ENCODE measurements at regions not wholly inside any gene's neighbourhood (a gene's known extent, or its start where the extent isn't known, plus 50 kb on each side); places are given as distances from the start of the nearest gene placed in this dataset.
"Not testable (repeated sequence)": the region's sequence is repeated elsewhere in the genome, so short reads cannot be mapped to it uniquely, and the experiment has no call there.

DNA sequence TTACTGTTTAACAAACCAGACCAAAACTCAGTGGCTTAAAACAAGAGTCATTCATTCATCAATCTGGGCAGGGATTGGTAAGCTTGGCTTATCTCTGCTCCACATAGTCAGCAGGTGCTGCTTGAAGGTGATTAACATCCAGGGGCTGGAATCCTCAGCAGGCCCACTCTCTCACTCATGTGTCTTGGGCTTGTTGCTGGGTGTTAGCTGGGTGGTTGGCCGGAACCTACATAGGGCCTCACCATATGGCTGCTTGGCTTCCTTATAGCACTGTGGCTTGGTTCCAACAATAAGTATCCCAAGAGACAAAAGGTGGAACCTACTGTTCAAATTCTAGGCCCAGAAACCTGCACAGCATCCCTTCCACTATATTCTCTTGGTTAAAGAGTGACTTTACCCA lies 125.0 kb downstream of the RASGEF1B start:
- Histone ChIP-seq H3K27ac (no peak overlapping the region), H3K4me3 (no peak overlapping the region)
- no peak for DNase-seq (ENCODE audit: low spot score)
- TF ChIP-seq, protein P1, sequence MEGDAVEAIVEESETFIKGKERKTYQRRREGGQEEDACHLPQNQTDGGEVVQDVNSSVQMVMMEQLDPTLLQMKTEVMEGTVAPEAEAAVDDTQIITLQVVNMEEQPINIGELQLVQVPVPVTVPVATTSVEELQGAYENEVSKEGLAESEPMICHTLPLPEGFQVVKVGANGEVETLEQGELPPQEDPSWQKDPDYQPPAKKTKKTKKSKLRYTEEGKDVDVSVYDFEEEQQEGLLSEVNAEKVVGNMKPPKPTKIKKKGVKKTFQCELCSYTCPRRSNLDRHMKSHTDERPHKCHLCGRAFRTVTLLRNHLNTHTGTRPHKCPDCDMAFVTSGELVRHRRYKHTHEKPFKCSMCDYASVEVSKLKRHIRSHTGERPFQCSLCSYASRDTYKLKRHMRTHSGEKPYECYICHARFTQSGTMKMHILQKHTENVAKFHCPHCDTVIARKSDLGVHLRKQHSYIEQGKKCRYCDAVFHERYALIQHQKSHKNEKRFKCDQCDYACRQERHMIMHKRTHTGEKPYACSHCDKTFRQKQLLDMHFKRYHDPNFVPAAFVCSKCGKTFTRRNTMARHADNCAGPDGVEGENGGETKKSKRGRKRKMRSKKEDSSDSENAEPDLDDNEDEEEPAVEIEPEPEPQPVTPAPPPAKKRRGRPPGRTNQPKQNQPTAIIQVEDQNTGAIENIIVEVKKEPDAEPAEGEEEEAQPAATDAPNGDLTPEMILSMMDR (IDR thresholded peaks at IDR 0.05), result no peak

- H3K27ac ChIP-seq, result no peak overlapping the region
- no peak for DNase-seq (ENCODE audit: low spot score)
- TF ChIP-seq, protein P1 (IDR thresholded peaks at IDR 0.05), result no peak
- no peak overlapping the region for H3K4me3 ChIP-seq
Observed at GRCh38 chr4:81343536-81343935, 128.2 kb downstream of the RASGEF1B start.

DNA sequence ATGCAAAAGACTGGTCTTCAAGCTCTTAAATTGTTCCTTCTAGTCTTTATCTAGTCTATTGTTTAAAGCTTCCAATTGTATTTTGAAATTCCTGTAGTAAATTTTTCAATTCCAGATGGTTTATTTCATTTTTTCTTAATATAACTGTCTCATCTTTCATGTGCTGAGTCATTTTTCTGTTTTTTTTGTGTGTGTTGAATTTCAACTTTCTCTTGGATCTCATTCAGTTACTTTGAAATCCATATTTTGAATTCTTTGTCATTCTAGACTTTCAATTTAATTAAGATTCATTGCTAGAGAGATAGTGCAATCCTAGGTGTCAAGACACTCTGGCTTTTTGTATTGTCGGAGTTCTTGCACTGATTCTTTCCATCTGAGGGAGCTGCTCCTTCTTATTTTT lies 128.0 kb upstream of the PRKG2 start:
- Histone ChIP-seq H3K27ac (no peak overlapping the region), H3K4me3 (no peak overlapping the region)
- no peak for DNase-seq (ENCODE audit: low spot score)
- TF ChIP-seq, protein P1 (IDR thresholded peaks at IDR 0.05), result no peak

DNA sequence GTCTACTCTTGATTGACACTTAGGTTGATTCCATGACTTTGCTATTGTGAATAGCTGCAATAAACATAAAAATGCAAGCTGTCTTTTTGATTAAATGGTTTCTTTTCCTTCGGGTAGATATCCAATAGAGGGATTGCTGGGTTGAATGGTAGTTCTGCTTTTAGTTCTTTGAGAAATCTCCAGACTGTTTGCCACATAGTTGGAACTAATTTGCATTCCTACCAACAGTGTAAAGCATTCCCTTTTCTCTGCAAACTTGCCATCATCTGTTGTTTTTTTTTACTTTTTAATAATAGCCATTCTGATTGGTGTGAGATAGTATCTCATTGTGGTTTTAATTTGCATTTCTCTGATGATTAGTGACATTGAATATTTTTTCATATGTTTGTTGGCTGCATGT lies 122.2 kb upstream of the PRKG2 start:
- TF ChIP-seq, protein P1 (IDR thresholded peaks at IDR 0.05), result no peak
- no peak overlapping the region for H3K4me3 ChIP-seq
- H3K27ac ChIP-seq, result no peak overlapping the region
- DNase-seq (ENCODE audit: low spot score), result no peak

DNA sequence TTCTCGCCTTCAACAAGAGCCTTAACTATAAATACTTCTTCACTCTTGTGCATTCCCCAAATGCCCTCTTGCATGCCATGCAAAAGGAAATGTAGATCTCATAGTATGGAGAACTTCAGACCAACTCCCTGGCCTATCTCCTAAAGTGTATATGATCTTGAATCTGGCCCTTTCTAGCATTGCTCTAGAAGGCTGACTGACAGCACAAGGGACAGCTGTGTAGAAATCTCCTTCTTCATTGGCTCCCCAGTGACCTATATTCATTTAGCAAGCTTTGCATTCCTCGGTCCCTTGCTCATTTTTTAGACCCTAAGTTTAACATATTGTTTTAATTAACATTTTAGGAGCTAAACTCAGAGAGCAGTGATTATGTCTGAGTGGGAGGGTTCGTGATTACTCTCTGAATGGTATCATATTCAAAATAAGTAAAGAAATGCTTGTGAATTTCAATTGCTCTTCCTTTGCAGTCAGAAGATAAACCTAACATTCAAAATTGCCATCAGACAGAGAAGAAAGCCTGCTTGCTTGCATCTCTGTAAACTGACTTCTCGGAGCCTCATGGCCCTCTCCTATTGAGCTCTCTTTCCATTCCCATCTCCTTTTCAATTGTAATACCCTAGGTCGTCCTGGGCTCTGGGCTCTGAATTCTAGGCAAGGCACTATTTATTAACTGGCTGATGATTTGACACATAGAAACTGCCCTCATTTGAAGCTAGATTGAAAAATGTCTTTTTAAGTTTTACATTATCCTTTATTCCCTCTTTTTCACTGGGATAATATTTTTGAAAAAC lies 120.3 kb upstream of the PRKG2 start:
- no peak for DNase-seq (ENCODE audit: low spot score)
- Histone ChIP-seq H3K4me3 (no peak overlapping the region), H3K27ac (no peak overlapping the region)
- TF ChIP-seq, protein P1 (IDR thresholded peaks at IDR 0.05), result no peak

DNA sequence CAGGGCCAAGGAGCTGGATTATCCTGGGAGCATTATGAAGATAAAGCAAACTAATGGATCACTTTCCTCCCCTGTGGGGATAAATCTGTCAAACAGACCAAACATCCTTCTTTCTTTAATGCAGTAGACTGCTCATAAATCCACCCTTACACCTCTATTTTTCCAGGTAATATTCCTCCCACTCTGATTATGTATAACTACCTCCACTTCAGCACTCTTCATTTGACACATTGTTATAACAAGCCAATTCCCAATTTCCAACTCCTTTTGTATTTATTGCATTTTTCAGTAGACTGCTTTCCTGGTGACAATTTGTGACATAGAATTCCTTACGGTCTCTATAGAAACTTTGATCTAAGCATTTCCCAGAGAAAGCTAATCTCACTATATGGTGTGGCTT lies 115.0 kb upstream of the PRKG2 start:
- TF ChIP-seq, protein P1 (IDR thresholded peaks at IDR 0.05), result no peak
- no peak overlapping the region for H3K27ac ChIP-seq
- no peak for DNase-seq (ENCODE audit: low spot score)
- H3K4me3 ChIP-seq, result no peak overlapping the region

DNA sequence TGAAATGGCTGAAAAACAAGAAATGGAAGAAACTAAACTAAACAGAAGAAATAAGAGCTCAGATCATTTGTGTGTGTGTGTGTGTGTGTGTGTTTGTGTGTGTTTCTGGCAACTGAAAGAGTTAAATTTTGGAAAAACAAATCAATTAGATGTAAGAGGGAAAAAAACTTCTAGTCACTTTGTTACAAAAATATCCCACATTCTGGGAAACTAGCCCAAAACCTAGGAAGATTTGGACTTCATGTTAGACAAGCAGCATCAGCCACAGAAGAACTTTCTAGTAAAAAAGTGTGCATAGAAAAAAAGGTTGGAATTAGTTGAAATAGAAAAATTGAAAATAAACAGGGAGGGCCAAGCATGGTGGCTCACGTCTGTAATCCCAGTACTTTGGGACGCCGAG lies 111.6 kb upstream of the PRKG2 start:
- Histone ChIP-seq H3K4me3 (no peak overlapping the region), H3K27ac (no peak overlapping the region)
- TF ChIP-seq, protein P1 (IDR thresholded peaks at IDR 0.05), result no peak
- DNase-seq (ENCODE audit: low spot score), result no peak

DNA sequence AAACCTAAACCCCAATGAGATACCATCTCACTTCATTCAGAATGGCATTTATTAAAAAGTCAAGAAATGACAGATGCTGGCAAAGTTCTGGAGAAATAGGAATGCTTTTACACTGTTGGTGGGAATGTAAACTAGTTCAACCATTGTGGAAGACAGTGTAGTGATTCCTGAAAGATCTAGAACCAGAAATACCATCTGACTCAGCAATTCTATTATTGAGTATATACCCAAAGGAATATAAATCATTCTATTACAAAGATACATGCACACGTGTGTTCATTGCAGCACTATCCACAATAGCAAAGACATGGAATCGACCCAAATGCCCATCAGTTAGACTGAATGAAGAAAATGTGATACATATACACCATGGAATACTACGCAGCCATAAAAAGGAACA lies 109.6 kb upstream of the PRKG2 start:
- DNase-seq (ENCODE audit: low spot score); H3K4me3 ChIP-seq: not testable (repeated sequence)

More for the DNA sequence above, 109.6 kb upstream of the PRKG2 start:
- not testable (repeated sequence) for H3K27ac ChIP-seq
